Endometrial microvascular endothelial cells (primary cell): ENCODE measurements at regions not wholly inside any gene's neighbourhood (a gene's known extent, or its start where the extent isn't known, plus 50 kb on each side); places are given as distances from the start of the nearest gene placed in this dataset.

Experiments
- in situ Hi-C: cut with HindIII; loops from 2 replicates; pipeline ENCODE4 v1.10.0; 2017; ENCODE audit warnings: low sequenced_read_pairs, low pct_unique_long_range_greater_than_20kb; ENCODE audit errors: inconsistent ontology term

- in situ Hi-C loops = no loop called here
These were observed 114.7 kb downstream of the NCOR2 start for GRCh38 chr12:124452576-124453331.

- in situ Hi-C loops = no loop called here
These were observed 115.7 kb downstream of the NCOR2 start for GRCh38 chr12:124451637-124452243.

- in situ Hi-C loops = no loop called here
These were observed 116.4 kb downstream of the NCOR2 start for GRCh38 chr12:124451016-124451415.

- in situ Hi-C loops = no loop called here
These were observed 117.0 kb downstream of the NCOR2 start for GRCh38 chr12:124450376-124450750.

- in situ Hi-C loops = no loop called here
These were observed 117.6 kb downstream of the NCOR2 start for GRCh38 chr12:124449623-124450375.

GRCh38 chr12:124448955-124449622 is 118.3 kb downstream of the NCOR2 start:
- in situ Hi-C loops = no loop called here

GRCh38 chr12:124448241-124448954 is 119.0 kb downstream of the NCOR2 start:
- in situ Hi-C loops = no loop called here

GRCh38 chr12:124446364-124446763 is 121.0 kb downstream of the NCOR2 start:
- in situ Hi-C loops = no loop called here

GRCh38 chr12:124445826-124446225 is 121.6 kb downstream of the NCOR2 start:
- in situ Hi-C loops = no loop called here

GRCh38 chr12:124445121-124445718 is 122.2 kb downstream of the NCOR2 start:
- in situ Hi-C loops = no loop called here

- in situ Hi-C loops = no loop called here
These were observed 123.3 kb downstream of the NCOR2 start for GRCh38 chr12:124443931-124444712.

GRCh38 chr12:124442772-124443445 is 124.5 kb downstream of the NCOR2 start:
- in situ Hi-C loops = no loop called here

- in situ Hi-C loops = no loop called here
These were observed 125.1 kb downstream of the NCOR2 start for GRCh38 chr12:124442281-124442680.

- in situ Hi-C loops = no loop called here
These were observed 125.8 kb downstream of the NCOR2 start for GRCh38 chr12:124441443-124442194.

GRCh38 chr12:124440841-124441381 is 126.5 kb downstream of the NCOR2 start:
- in situ Hi-C loops = no loop called here

- in situ Hi-C loops = no loop called here
These were observed 127.3 kb downstream of the NCOR2 start for GRCh38 chr12:124440031-124440626.
